ENCODE measurements at regions not wholly inside any gene's neighbourhood (a gene's known extent, or its start where the extent isn't known, plus 50 kb on each side); places are given as distances from the start of the nearest gene placed in this dataset.

- no peak for DNase-seq (ENCODE audit: low read depth, low spot score)
- no peaks in the 10 kb centered on the region; the same call in 1 of the 2 replicates for H3K9me3 ChIP-seq (ENCODE audit: control insufficient read depth, insufficient read depth, low read length)
- TF ChIP-seq CTCF (IDR thresholded peaks at IDR 0.05; ENCODE audit: low read depth, low read length): no peak
- H3K27ac ChIP-seq (ENCODE audit: low read depth, low read length): no peak overlapping the region
- no peaks in the 10 kb centered on the region for H3K27me3 ChIP-seq (ENCODE audit: control insufficient read depth, insufficient read depth, low read length)
- H3K4me3 ChIP-seq (ENCODE audit: low read depth, low read length): no peak overlapping the region
- POLR2A ChIA-PET: no interaction called here
- CTCF ChIA-PET: interaction anchor here (0.6 kb wide), 1 partner anchor 825 kb away, joined by 5 read pairs; no protein-coding TSS in a partner anchor
Measured at GRCh38 chr13:88436974-88437373, 765.8 kb downstream of the SLITRK5 start.

DNA sequence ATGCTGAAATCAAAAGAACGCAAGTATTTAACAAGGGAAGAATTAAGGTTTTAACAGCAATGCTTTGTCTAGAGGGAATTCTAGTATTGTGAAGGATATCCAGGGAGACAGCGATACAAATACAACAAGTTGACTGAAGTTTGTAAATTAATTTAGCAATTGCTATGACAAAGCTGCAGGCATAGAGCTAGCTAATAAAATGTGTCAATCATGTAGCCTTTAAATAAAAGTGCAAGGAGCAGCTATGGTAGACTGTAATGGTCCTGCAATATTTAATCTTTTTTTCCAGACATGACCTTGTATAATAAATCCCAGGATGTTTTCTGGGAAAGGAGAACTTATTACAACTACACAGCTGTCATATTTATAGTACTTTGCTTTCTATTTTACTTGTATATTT is 779.3 kb downstream of the SLITRK5 start:
- Histone ChIP-seq H3K4me3 (ENCODE audit: low read depth, low read length) (no peak overlapping the region), H3K9me3 (ENCODE audit: control insufficient read depth, insufficient read depth, low read length) (peaks cover 10% of the 10 kb centered on the region; the same call in 1 of the 2 replicates), H3K27me3 (ENCODE audit: control insufficient read depth, insufficient read depth, low read length) (no peaks in the 10 kb centered on the region), H3K27ac (ENCODE audit: low read depth, low read length) (no peak overlapping the region)
- ChIA-PET POLR2A (no interaction called here), CTCF (no interaction called here)
- TF ChIP-seq CTCF (IDR thresholded peaks at IDR 0.05; ENCODE audit: low read depth, low read length): no peak
- no peak for DNase-seq (ENCODE audit: low read depth, low spot score)

DNA sequence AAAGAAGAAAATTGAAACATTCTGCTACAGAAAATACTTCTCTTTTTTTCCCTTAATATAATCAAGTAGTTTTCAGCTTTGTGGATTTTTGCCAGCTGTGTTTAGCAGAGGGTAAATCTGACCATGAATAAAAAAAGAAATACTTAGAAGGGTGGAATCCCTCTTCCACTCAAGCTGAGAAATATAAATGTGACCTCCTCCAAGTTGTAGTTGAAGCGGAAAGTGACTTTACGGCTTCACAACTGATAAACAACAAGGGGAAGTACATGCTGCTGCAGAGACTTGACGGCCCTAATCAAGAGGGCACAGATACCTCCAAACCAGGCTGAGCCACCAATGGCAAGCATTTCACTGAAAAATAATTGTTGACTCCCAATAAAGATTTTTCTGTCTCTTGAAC is 785.0 kb downstream of the SLITRK5 start:
- H3K27ac ChIP-seq (ENCODE audit: low read depth, low read length): no peak overlapping the region
- TF ChIP-seq CTCF (IDR thresholded peaks at IDR 0.05; ENCODE audit: low read depth, low read length): no peak
- no peak for DNase-seq (ENCODE audit: low read depth, low spot score)
- H3K4me3 ChIP-seq (ENCODE audit: low read depth, low read length): no peak overlapping the region
- no peaks in the 10 kb centered on the region; the same call in 1 of the 2 replicates for H3K9me3 ChIP-seq (ENCODE audit: control insufficient read depth, insufficient read depth, low read length)
- ChIA-PET POLR2A (no interaction called here), CTCF (no interaction called here)
- H3K27me3 ChIP-seq (ENCODE audit: control insufficient read depth, insufficient read depth, low read length): no peaks in the 10 kb centered on the region

GRCh38 chr13:88459331-88459730 is 788.2 kb downstream of the SLITRK5 start:
- Histone ChIP-seq H3K4me3 (ENCODE audit: low read depth, low read length) (no peak overlapping the region), H3K27ac (ENCODE audit: low read depth, low read length) (no peak overlapping the region), H3K27me3 (ENCODE audit: control insufficient read depth, insufficient read depth, low read length) (no peaks in the 10 kb centered on the region), H3K9me3 (ENCODE audit: control insufficient read depth, insufficient read depth, low read length) (no peaks in the 10 kb centered on the region)
- ChIA-PET POLR2A (no interaction called here), CTCF (no interaction called here)
- TF ChIP-seq CTCF (IDR thresholded peaks at IDR 0.05; ENCODE audit: low read depth, low read length): no peak
- no peak for DNase-seq (ENCODE audit: low read depth, low spot score)

GRCh38 chr13:88461272-88462009 is 790.3 kb downstream of the SLITRK5 start:
- DNase-seq (ENCODE audit: low read depth, low spot score): no peak
- POLR2A ChIA-PET: no interaction called here
- no peak for TF ChIP-seq CTCF (IDR thresholded peaks at IDR 0.05; ENCODE audit: low read depth, low read length)
- Histone ChIP-seq H3K27ac (ENCODE audit: low read depth, low read length) (no peak overlapping the region), H3K9me3 (ENCODE audit: control insufficient read depth, insufficient read depth, low read length) (no peaks in the 10 kb centered on the region; the same call in 1 of the 2 replicates), H3K27me3 (ENCODE audit: control insufficient read depth, insufficient read depth, low read length) (no peaks in the 10 kb centered on the region), H3K4me3 (ENCODE audit: low read depth, low read length) (no peak overlapping the region)
- CTCF ChIA-PET: no interaction called here

Measured in AG04450 (cell line).